ENCODE measurements at regions not wholly inside any gene's neighbourhood (a gene's known extent, or its start where the extent isn't known, plus 50 kb on each side); places are given as distances from the start of the nearest gene placed in this dataset.

DNA sequence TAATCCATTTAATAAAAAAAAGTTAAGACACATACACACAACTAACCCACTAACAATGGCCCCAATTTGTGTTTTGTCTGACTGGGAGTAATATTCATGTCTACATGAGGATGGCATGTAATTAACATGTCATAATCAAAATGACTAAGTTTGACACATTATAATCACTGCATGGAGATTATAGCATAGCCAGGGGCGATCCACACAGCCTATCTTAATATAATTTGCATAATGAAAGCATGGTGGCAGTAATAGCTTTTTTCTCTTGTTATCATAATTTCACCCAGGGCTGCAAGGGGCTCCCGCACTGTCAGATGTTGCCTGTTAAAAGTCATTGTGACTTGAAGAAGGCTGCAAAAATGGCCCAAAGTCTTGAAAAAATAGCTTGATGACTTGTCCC lies 243.7 kb downstream of the SMAD2 start:
- Histone ChIP-seq H3K4me3 (replicated peaks in 1 of 3; ENCODE audit: insufficient read depth in 1 of 3, low read depth in 1 of 3, low read length in 3 of 3) (no peak overlapping the region), H4K20me1 (replicated peaks; ENCODE audit: control insufficient read depth, extremely low read depth, insufficient read depth, low read length) (no peaks in the 10 kb centered on the region), H3K9me3 (replicated peaks; ENCODE audit: control insufficient read depth, insufficient read depth, low read length) (no peaks in the 10 kb centered on the region), H2AFZ (ENCODE audit: low read depth, low read length) (no peak overlapping the region), H3K27ac (ENCODE audit: insufficient read depth, low read depth, low read length) (no peak overlapping the region), H3K9me1 (replicated peaks; ENCODE audit: control insufficient read depth, extremely low read depth, insufficient read depth, low read length) (no peaks in the 10 kb centered on the region), H3K79me2 (ENCODE audit: control insufficient read depth, insufficient read depth, low read length) (no peaks in the 10 kb centered on the region), H3K4me1 (ENCODE audit: control insufficient read depth, extremely low read depth, insufficient read depth, low read length) (no peaks in the 10 kb centered on the region), H3K9ac (replicated peaks; ENCODE audit: extremely low read depth, insufficient read depth, low read length) (no peak overlapping the region), H3K4me2 (ENCODE audit: insufficient read depth, low read length) (no peak overlapping the region), H3K36me3 (ENCODE audit: control insufficient read depth in 2 of 2, extremely low read depth in 1 of 2, insufficient read depth in 2 of 2, low read length in 2 of 2) (no peaks in the 10 kb centered on the region), H3K27me3 (ENCODE audit: control insufficient read depth in 2 of 2, insufficient read depth in 2 of 2, low read length in 2 of 2) (no peaks in the 10 kb centered on the region)
- POLR2A ChIA-PET = no interaction called here
- DNase-seq (ENCODE audit: low read depth, low spot score) = no peak
- BruUV-seq (replicated peaks) = no TSS peak
- TF ChIP-seq EZH2 (IDR thresholded peaks at IDR 0.05; ENCODE audit: borderline replicate concordance, low read depth, low read length, severe bottlenecking) (no peak), FOS (IDR thresholded peaks at IDR 0.05; ENCODE audit: borderline replicate concordance, insufficient read depth, low read length) (no peak), MYC (IDR thresholded peaks at IDR 0.05; ENCODE audit: low read depth, low read length) (no peak), CTCF (IDR thresholded peaks at IDR 0.05; ENCODE audit: extremely low read depth in 1 of 2, insufficient read depth in 1 of 2, low read depth in 1 of 2, low read length in 2 of 2) (no peak), GATA2 (IDR thresholded peaks at IDR 0.05; ENCODE audit: insufficient read depth, insufficient read length, low read depth, low read length) (no peak), JUN (IDR thresholded peaks at IDR 0.05; ENCODE audit: borderline replicate concordance, insufficient read depth, insufficient read length, low read depth) (no peak), POLR2AphosphoS5 (IDR thresholded peaks at IDR 0.05; ENCODE audit: insufficient read depth, low read depth, low read length) (no peak), POLR2A (IDR thresholded peaks at IDR 0.05; ENCODE audit: low read depth, low read length) (no peak), MAX (IDR thresholded peaks at IDR 0.05; ENCODE audit: insufficient read depth, insufficient read length) (no peak)
- no peak for FAIRE-seq
- CTCF ChIA-PET = no interaction called here
- dilution Hi-C loops (cut with MboI; ENCODE audit: extremely low pct_ligation_motif_present, low sequenced_read_pairs) (no loop called here), intact Hi-C loops (cut with micrococcal nuclease) (no loop called here)
